GM18868 (cell line): ENCODE measurements at regions not wholly inside any gene's neighbourhood (a gene's known extent, or its start where the extent isn't known, plus 50 kb on each side); places are given as distances from the start of the nearest gene placed in this dataset.
"Not testable (repeated sequence)": the region's sequence is repeated elsewhere in the genome, so short reads cannot be mapped to it uniquely, and the experiment has no call there.

ENCODE experiments used
- ATAC-seq: cut with Tn5 transposase; IDR thresholded peaks from one replicate; pipeline ENCODE4 v1.9.1; 2021; ENCODE audit warnings: mild to moderate bottlenecking, moderate library complexity; ENCODE audit not compliant: unreplicated experiment

DNA sequence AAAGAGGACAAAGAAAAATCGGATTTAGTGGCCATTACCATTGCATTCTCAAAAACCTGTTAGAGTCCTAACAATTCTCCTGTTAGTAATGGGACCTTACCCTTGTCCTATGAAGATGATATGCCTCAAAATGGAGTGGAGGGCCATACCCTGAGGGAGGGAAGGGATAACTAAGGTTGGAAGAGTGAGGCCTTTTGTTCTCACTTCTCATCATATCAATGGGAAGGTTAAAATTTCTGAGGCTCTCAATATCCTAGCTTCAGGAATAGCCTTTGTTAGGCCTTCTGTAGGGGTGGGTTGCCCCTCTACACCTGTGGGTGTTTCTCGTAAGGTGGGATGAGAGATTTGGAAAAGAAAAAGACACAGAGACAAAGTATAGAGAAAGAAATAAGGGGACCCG, 109.4 kb upstream of the SGIP1 start:
- not testable (repeated sequence) for ATAC-seq

DNA sequence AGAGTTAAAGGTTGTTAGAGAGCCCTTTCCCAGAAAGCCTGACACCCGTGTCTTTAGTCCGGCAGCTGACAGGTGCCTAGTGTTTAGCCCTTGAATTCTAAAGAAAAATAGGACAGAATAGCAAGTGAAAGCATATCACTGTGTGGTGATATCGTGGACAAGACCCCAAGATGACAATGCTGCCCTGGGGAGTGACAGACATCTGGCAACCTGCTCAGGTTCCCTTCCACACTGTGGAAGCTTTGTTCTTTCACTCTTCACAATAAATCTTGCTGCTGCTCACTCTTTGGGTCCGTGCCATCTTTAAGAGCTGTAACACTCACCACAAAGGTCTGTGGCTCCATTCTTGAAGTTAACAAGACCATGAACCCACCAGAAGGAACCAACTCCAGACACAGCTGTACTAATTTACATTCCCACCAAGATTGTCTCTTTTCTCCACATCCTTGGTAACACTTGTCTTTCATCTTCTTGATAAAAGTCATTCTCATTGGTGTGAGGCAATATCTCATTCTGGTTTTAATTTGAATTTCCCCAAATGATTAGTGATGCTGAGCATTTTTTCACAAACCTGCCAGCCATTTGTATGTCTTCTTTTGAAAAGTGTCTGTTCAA, 107.6 kb upstream of the SGIP1 start:
- peak; percentile 52 for ATAC-seq

DNA sequence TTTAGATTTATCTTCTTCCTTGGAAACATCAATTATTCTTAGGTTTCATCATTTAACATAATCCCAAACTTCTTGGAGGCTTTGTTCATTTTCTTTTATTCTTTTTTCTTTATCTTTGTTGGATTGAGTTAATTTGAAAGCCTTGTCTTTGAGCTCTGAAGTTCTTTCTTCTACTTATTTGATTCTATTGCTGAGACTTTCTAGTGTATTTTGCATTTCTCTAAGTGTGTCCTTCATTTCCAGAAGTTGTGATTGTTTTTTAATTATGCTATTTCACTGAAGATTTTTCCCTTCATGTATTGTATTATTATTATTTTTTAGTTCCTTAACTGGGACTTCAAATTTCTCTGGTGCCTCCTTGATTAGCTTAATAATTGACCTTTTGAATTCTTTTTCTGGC, 103.1 kb upstream of the SGIP1 start:
- not testable (repeated sequence) for ATAC-seq

DNA sequence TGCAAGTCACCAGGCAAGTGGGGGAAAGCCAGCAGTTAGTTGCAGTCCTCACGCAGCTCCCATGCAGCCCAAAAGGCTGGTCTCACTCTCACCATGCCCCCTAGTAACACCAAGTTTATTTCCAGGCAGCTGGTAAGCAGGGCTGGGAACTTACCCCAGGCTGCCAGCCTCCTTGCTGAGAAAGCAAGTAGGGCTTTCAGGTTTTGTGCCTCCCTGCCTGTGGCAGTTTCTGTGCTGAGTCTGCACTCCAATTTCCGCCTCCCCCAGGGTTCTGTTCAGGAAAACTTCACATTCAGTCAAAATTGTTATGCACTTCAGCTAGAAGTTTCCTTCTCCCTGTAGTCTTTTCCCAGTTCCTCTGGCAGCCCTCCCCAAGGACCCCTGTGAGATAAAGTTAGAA, 102.0 kb upstream of the SGIP1 start:
- ATAC-seq, result no peak

DNA sequence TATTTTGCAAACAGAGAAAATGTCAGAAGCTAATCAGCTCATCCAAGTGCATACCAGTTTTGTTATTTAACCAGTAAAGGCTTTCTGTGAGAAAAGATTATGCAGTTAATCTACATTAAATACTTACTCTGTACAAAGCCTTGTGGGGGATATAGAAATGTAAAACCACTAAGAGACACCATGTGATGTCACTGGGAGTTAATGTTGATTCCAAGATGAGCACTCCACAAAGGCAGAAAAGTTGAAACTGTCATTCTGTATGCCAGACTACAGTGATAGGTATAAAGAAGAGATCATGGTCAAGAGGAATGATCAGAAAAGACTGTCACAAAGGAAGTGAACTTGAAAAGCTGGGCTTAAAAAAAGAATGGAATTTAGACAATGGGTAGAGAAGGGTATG, 100.3 kb upstream of the SGIP1 start:
- ATAC-seq, result no peak

GRCh38 chr1:66434096-66434495, 99.9 kb upstream of the SGIP1 start:
- ATAC-seq, result no peak

DNA sequence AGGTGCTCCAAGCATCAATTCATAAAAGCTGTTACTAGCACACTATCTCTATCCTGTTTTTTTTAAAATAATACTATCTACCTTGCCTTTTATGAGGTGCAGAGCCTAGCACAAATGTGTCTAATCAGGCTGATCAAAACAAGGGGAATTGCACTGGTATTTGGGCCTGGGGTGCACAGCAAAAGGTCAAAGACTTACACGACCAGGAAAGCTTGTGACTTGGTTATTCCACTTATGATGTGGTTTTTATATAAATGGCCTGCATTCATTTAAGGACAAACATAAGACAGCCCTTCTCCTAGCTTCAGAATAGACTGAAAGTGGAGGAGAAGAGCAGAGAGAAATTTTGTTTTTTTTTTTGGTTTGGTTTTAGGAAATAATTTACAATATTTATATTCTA, 98.4 kb upstream of the SGIP1 start:
- ATAC-seq, result no peak

- ATAC-seq, result peak; percentile 73
These were observed 97.4 kb upstream of the SGIP1 start for GRCh38 chr1:66436378-66437135.

- ATAC-seq, result peak; percentile 5
These were observed 96.9 kb upstream of the SGIP1 start for GRCh38 chr1:66437136-66437401.

GRCh38 chr1:66438062-66438461, 95.9 kb upstream of the SGIP1 start:
- no peak for ATAC-seq

- no peak for ATAC-seq
These were observed 95.5 kb upstream of the SGIP1 start for GRCh38 chr1:66438501-66438900.

DNA sequence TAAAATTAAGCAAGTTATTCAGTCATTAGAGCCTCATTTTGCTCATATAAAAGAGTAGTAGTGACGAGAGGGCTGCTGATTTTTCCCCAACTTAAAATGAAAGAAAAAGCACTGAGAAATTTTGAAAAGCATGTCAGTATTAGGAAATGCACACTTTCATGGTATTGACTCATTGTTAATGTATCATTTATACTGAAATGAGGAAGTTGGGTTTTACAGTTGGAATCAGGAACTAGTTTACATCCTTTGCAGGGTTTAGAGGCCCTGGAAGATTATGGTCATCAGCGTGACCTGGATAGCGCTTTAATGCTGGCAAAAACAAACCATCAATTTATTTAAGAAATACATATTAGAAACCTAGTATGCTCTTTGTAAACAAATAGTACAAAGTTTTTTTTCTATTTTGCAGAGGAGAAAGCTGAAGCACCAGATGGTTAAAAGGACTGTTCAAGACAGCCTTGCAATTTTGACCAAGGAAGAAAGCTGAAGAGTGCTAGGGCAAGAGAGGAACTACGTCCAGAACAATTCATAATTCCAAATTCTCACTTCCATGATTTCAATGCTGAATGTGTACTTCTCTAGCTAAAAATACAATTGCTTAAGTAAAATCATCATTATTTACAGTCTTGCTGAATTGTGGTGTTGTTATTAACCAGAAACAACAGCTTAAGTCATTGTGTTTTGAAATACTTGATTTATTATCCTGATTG, 94.8 kb upstream of the SGIP1 start:
- ATAC-seq, result peak; percentile 76

DNA sequence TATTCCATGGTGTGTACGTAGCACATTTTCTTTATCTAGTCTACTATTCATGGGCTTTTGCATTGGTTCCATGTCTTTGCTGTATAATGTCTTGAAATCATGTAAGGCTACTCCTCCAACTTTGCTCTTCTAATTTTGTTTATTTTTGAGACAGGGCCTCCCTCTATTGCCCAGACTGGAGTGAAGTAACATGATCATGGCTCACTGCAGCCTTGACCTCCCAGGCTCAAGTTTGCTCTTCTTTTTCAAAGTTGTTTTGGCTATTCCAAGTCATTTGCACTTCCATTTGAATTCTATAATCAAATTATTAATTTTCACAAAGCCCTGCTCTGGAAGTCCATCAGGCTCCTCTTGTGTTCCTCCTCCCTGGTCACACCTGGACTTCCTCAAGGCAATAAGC, 90.2 kb upstream of the SGIP1 start:
- ATAC-seq, result no peak

- ATAC-seq, result no peak
These were observed 89.3 kb upstream of the SGIP1 start for GRCh38 chr1:66444438-66445265.

- ATAC-seq, result peak; percentile 77
These were observed 88.3 kb upstream of the SGIP1 start for GRCh38 chr1:66445492-66446181.

DNA sequence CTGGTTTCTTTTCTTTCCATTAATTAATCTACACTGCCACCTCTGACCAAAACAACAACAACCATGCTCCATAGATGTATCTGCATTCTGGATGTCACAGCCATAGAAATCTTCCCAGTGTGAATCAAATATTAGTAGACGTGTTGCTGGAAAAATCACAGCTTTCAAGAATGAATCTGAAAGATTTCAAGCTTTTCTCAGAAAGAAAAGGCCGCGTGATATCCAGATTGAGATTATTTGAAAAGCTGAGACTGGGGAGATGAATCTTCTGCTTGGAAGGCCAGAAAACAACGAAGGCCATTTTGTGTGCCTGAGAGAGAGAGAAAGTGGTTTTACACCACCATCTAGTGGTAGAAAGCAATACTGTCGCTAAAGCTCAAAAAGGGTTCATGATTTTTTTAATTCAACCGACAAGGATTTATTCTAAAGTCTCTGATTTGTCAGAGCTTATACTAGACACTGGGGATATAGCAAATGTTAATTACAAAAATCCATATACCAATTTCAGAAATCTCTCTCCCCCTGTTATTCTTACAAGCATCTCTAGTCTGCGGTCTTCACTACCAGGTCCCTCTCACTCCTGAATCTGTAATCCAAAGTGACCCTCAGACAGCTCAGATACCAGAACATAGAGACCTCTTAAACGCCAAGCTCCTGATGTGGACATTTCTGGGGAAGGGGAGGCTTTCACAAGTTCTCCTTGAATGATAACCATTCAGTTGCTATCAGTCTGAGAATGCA, 87.5 kb upstream of the SGIP1 start:
- peak; percentile 52 for ATAC-seq

- ATAC-seq, result no peak
These were observed 83.9 kb upstream of the SGIP1 start for GRCh38 chr1:66450043-66450514.

DNA sequence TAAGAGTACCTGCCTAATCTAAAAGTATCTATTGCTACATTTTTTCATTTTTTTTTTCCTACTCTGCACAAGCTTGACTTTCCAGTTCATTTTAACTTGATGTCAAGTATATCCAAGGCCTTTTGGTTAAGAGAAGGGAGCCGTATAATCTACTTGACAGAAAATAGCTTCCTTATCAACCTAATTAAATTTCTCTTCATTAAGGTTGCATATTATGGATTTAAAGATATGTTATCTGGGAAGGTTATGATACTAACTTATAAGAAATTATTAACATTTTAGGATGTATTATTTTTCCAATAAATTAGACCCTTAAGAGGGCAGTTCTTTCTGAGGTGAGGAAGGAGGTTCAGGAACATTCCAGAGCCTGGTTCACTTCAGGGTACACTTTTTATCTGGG, 83.1 kb upstream of the SGIP1 start:
- ATAC-seq, result no peak

- no peak for ATAC-seq
These were observed 81.8 kb upstream of the SGIP1 start for GRCh38 chr1:66452162-66452561.

- no peak for ATAC-seq
These were observed 81.0 kb upstream of the SGIP1 start for GRCh38 chr1:66452982-66453381.
